ENCODE measurements at regions not wholly inside any gene's neighbourhood (a gene's known extent, or its start where the extent isn't known, plus 50 kb on each side); places are given as distances from the start of the nearest gene placed in this dataset.

DNA sequence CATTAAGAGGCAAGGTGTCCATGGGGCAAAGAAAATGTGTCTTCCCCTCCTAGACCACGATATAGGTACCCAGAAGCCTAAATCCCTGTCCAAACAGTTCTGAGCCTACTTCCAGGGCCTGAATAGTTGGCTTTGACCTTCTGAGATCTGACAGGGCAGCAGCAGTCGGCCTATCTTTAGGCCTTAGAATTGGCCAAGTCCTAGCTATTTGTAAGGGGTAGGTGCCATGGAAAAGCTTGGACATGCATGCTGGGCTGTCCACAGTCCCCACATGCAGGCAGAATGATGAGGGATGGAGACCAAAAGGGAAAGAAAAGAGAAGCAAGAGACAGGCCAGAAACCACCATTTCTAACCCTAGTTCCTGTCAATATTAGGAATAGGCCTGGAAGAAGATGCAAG lies 346.1 kb downstream of the ANXA1 start:
- TF ChIP-seq, protein P1, sequence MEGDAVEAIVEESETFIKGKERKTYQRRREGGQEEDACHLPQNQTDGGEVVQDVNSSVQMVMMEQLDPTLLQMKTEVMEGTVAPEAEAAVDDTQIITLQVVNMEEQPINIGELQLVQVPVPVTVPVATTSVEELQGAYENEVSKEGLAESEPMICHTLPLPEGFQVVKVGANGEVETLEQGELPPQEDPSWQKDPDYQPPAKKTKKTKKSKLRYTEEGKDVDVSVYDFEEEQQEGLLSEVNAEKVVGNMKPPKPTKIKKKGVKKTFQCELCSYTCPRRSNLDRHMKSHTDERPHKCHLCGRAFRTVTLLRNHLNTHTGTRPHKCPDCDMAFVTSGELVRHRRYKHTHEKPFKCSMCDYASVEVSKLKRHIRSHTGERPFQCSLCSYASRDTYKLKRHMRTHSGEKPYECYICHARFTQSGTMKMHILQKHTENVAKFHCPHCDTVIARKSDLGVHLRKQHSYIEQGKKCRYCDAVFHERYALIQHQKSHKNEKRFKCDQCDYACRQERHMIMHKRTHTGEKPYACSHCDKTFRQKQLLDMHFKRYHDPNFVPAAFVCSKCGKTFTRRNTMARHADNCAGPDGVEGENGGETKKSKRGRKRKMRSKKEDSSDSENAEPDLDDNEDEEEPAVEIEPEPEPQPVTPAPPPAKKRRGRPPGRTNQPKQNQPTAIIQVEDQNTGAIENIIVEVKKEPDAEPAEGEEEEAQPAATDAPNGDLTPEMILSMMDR (IDR thresholded peaks at IDR 0.05; ENCODE audit: borderline replicate concordance, extremely low read depth, low read length, poor library complexity, severe bottlenecking), result no peak
- no peak for TF ChIP-seq EZH2 (IDR thresholded peaks at IDR 0.05; ENCODE audit: borderline replicate concordance, low read depth, low read length, severe bottlenecking)
